OCI-LY7 (cell line): ENCODE measurements at regions not wholly inside any gene's neighbourhood (a gene's known extent, or its start where the extent isn't known, plus 50 kb on each side); places are given as distances from the start of the nearest gene placed in this dataset.

Experiments used
- EZH2phosphoT487 ChIP-seq: fragments of 200-600 bp; sonication (generic); IDR thresholded peaks from 2 replicates; pipeline ENCODE4 v1.6.1; 2018; ENCODE audit warnings: low read depth, borderline replicate concordance, mild to moderate bottlenecking, mixed run types, antibody characterized with exemption, low read length, moderate library complexity, mixed read lengths
- TF ChIP-seq, protein P1 (sequence below): fragments of 200-600 bp; sonication (generic); conservative IDR thresholded peaks from 2 replicates; pipeline ENCODE4 v1.5.1; 2014; ENCODE audit warnings: mild to moderate bottlenecking, antibody characterized with exemption, low read length, moderate library complexity, mixed read lengths

DNA sequence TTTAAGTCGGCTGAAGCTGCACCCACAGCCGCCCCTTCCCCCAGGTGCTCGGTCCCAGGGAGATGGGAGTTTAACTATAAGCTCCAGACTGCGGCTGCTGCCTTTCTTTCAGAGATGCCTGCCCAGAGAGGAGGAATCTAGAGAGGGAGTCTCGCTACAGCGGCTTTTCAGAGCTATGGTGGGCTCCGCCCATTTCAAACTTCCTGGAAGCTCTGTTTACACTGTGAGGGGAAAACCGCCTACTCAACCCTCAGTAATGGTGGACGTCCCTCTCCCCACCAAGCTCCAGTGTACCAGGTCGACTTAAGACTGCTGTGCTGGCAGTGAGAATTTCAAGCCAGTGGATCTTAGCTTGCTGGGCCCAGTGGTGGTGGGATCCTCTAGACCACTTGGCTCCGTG lies 135.4 kb downstream of the CXCL12 start:
- TF ChIP-seq, protein P1, sequence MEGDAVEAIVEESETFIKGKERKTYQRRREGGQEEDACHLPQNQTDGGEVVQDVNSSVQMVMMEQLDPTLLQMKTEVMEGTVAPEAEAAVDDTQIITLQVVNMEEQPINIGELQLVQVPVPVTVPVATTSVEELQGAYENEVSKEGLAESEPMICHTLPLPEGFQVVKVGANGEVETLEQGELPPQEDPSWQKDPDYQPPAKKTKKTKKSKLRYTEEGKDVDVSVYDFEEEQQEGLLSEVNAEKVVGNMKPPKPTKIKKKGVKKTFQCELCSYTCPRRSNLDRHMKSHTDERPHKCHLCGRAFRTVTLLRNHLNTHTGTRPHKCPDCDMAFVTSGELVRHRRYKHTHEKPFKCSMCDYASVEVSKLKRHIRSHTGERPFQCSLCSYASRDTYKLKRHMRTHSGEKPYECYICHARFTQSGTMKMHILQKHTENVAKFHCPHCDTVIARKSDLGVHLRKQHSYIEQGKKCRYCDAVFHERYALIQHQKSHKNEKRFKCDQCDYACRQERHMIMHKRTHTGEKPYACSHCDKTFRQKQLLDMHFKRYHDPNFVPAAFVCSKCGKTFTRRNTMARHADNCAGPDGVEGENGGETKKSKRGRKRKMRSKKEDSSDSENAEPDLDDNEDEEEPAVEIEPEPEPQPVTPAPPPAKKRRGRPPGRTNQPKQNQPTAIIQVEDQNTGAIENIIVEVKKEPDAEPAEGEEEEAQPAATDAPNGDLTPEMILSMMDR, result no peak
- no peak for TF ChIP-seq EZH2phosphoT487
